Keratinocyte (primary cell): ENCODE measurements at regions not wholly inside any gene's neighbourhood (a gene's known extent, or its start where the extent isn't known, plus 50 kb on each side); places are given as distances from the start of the nearest gene placed in this dataset.

Experiments
- DNase-seq: peaks from one replicate; pipeline ENCODE4 v3.0.0-alpha.2; 2011; ENCODE audit warnings: low read depth, missing footprints, low spot score
- FAIRE-seq: peaks from 2 replicates; lab custom pipeline; 2011; peaks lifted over from hg19 to GRCh38; lab: Jason Lieb, UNC
- H2AFZ ChIP-seq: 2 replicates; pipeline ENCODE4 v1.6.0; 2012; ENCODE audit warnings: low read length, control low read depth, inconsistent platforms; ENCODE audit not compliant: control insufficient read depth
- H3K27ac ChIP-seq: 2 replicates; pipeline ENCODE4 v1.5.1; 2011; ENCODE audit warnings: low read length; ENCODE audit not compliant: control insufficient read depth, insufficient read depth
- H3K27me3 ChIP-seq: 3 replicates; pipeline ENCODE4 v1.6.0; 2011; ENCODE audit warnings: low read length; ENCODE audit not compliant: control insufficient read depth, insufficient read depth; ENCODE audit errors: extremely low read depth
- H3K36me3 ChIP-seq, 2 experiments: 2 replicates in 1 of 2; 3 replicates in 1 of 2; pipeline ENCODE4 v1.5.1; 2011; ENCODE audit warnings: low read length in 2 of 2, mild to moderate bottlenecking in 1 of 2; ENCODE audit not compliant: control insufficient read depth in 2 of 2, insufficient read depth in 2 of 2; ENCODE audit errors: extremely low read depth in 1 of 2
- H3K4me1 ChIP-seq: 3 replicates; pipeline ENCODE4 v1.5.1; 2011; ENCODE audit warnings: low read length; ENCODE audit not compliant: control insufficient read depth, insufficient read depth; ENCODE audit errors: extremely low read depth
- H3K4me2 ChIP-seq: 3 replicates; pipeline ENCODE4 v1.6.0; 2011; ENCODE audit warnings: low read depth, low read length; ENCODE audit not compliant: control insufficient read depth, insufficient read depth; ENCODE audit errors: extremely low read depth
- H3K4me3 ChIP-seq, 3 experiments: fragments of 200-600 bp in 1 of 3; sonication (generic) in 1 of 3; 2 replicates in 2 of 3; 3 replicates in 1 of 3; pipeline ENCODE4 v1.5.1; 2011 to 2016; ENCODE audit warnings: low read length in 3 of 3, mild to moderate bottlenecking in 3 of 3, control low read depth in 2 of 3, inconsistent platforms in 1 of 3, low read depth in 1 of 3, mixed read lengths in 1 of 3, mixed run types in 1 of 3, moderate library complexity in 1 of 3; ENCODE audit not compliant: control insufficient read depth in 2 of 3, insufficient read depth in 2 of 3; ENCODE audit errors: extremely low read depth in 1 of 3
- H3K79me2 ChIP-seq: 2 replicates; pipeline ENCODE4 v1.6.0; 2012; ENCODE audit warnings: low read length; ENCODE audit not compliant: control insufficient read depth, insufficient read depth
- H3K9ac ChIP-seq: 3 replicates; pipeline ENCODE4 v1.6.0; 2011; ENCODE audit warnings: low read length; ENCODE audit not compliant: control insufficient read depth, insufficient read depth; ENCODE audit errors: extremely low read depth
- H3K9me1 ChIP-seq: 3 replicates; pipeline ENCODE4 v1.6.0; 2011; ENCODE audit warnings: low read length; ENCODE audit not compliant: control insufficient read depth, insufficient read depth; ENCODE audit errors: extremely low read depth
- H3K9me3 ChIP-seq: 2 replicates; pipeline ENCODE4 v1.5.1; 2012; ENCODE audit warnings: low read depth, low read length; ENCODE audit not compliant: control insufficient read depth
- H4K20me1 ChIP-seq: 3 replicates; pipeline ENCODE4 v1.6.0; 2011; ENCODE audit warnings: low read length; ENCODE audit not compliant: control insufficient read depth, insufficient read depth; ENCODE audit errors: extremely low read depth
- CTCF ChIP-seq, 3 experiments: IDR thresholded peaks in 1 of 3; conservative IDR thresholded peaks in 1 of 3; optimal IDR thresholded peaks in 1 of 3; 2 replicates in 2 of 3; 3 replicates in 1 of 3; pipeline versions ENCODE3 to v1.5.1; 2011; ENCODE audit warnings: low read length in 3 of 3, mild to moderate bottlenecking in 3 of 3, moderate library complexity in 2 of 3, control low read depth in 1 of 3, inconsistent platforms in 1 of 3; ENCODE audit not compliant: insufficient read depth in 2 of 3; ENCODE audit errors: extremely low read depth in 1 of 3
- EZH2 ChIP-seq: IDR thresholded peaks from one replicate; pipeline ENCODE4 v1.6.1; 2012; ENCODE audit warnings: inconsistent platforms, mild to moderate bottlenecking, low read length, moderate library complexity
- dilution Hi-C: fragments of 300-500 bp; cut with MboI; formaldehyde crosslinking; loops from one replicate; pipeline ENCODE4 v1.7.0; 2020; ENCODE audit warnings: low sequenced_read_pairs; ENCODE audit not compliant: extremely low pct_ligation_motif_present

- FAIRE-seq, result no peak
These were observed 154.2 kb upstream of the CNTNAP5 start for GRCh38 chr2:123870881-123871276.

GRCh38 chr2:123890148-123890547 is 134.9 kb upstream of the CNTNAP5 start:
- H3K27me3 ChIP-seq, result no peaks in the 10 kb centered on the region
- no peak overlapping the region for H3K4me3 ChIP-seq
- H3K79me2 ChIP-seq, result no peaks in the 10 kb centered on the region
- TF ChIP-seq CTCF (optimal IDR thresholded peaks at IDR 0.05 in 1 of 3, IDR thresholded peaks at IDR 0.05 in 1 of 3, conservative IDR thresholded peaks at IDR 0.05 in 1 of 3; ENCODE audit: extremely low read depth in 1 of 3, insufficient read depth in 2 of 3, low read length in 3 of 3), result no peak
- no peak for TF ChIP-seq EZH2
- H3K27ac ChIP-seq, result no peak overlapping the region
- no peak for DNase-seq
- H3K4me2 ChIP-seq, result no peak overlapping the region
- H4K20me1 ChIP-seq, result no peaks in the 10 kb centered on the region
- H3K9ac ChIP-seq, result no peak overlapping the region
- dilution Hi-C loops, result no loop called here
- H2AFZ ChIP-seq, result no peak overlapping the region
- no peaks in the 10 kb centered on the region for H3K9me1 ChIP-seq
- H3K4me1 ChIP-seq, result no peaks in the 10 kb centered on the region
- no peak for FAIRE-seq
- H3K9me3 ChIP-seq, result no peaks in the 10 kb centered on the region
- no peaks in the 10 kb centered on the region for H3K36me3 ChIP-seq

More at GRCh38 chr2:123870881-123871276, 154.2 kb upstream of the CNTNAP5 start:
- DNase-seq, result no peak
- no peaks in the 10 kb centered on the region for H3K9me3 ChIP-seq
- no peak overlapping the region for H3K4me3 ChIP-seq
- no peak overlapping the region for H3K27ac ChIP-seq
- no peaks in the 10 kb centered on the region for H4K20me1 ChIP-seq
- dilution Hi-C loops, result no loop called here
- no peak overlapping the region for H2AFZ ChIP-seq
- H3K27me3 ChIP-seq, result no peaks in the 10 kb centered on the region
- H3K4me2 ChIP-seq, result no peak overlapping the region
- no peaks in the 10 kb centered on the region for H3K9me1 ChIP-seq
- no peaks in the 10 kb centered on the region for H3K36me3 ChIP-seq
- TF ChIP-seq CTCF (optimal IDR thresholded peaks at IDR 0.05 in 1 of 3, IDR thresholded peaks at IDR 0.05 in 1 of 3, conservative IDR thresholded peaks at IDR 0.05 in 1 of 3; ENCODE audit: extremely low read depth in 1 of 3, insufficient read depth in 2 of 3, low read length in 3 of 3) (no peak), EZH2 (no peak)
- no peaks in the 10 kb centered on the region for H3K79me2 ChIP-seq
- no peaks in the 10 kb centered on the region for H3K4me1 ChIP-seq
- no peak overlapping the region for H3K9ac ChIP-seq
